ENCODE measurements at regions not wholly inside any gene's neighbourhood (a gene's known extent, or its start where the extent isn't known, plus 50 kb on each side); places are given as distances from the start of the nearest gene placed in this dataset.

- peaks cover 25% of the 10 kb centered on the region for H3K27me3 Mint-ChIP-seq (ENCODE audit: low read depth)
- H3K9me3 Mint-ChIP-seq = peaks cover 3% of the 10 kb centered on the region
- no peaks in the 10 kb centered on the region for H3K4me1 Mint-ChIP-seq
- no peak overlapping the region for H3K4me3 Mint-ChIP-seq
- no peaks in the 10 kb centered on the region for H3K36me3 Mint-ChIP-seq (ENCODE audit: low read depth)
- no peak for TF ChIP-seq CTCF (conservative IDR thresholded peaks at IDR 0.05)
- H3K27ac Mint-ChIP-seq (ENCODE audit: unreplicated experiment) = no peak overlapping the region
- no peak for DNase-seq (ENCODE audit: low read depth, low spot score)
Observed at GRCh38 chr16:6678586-6678985, 654.1 kb upstream of the RBFOX1 start.

- Mint-ChIP-seq H3K27me3 (ENCODE audit: low read depth) (peaks cover 20% of the 10 kb centered on the region), H3K27ac (ENCODE audit: unreplicated experiment) (no peak overlapping the region), H3K4me1 (no peaks in the 10 kb centered on the region), H3K4me3 (no peak overlapping the region), H3K36me3 (ENCODE audit: low read depth) (no peaks in the 10 kb centered on the region), H3K9me3 (peaks cover 5% of the 10 kb centered on the region)
- TF ChIP-seq CTCF (conservative IDR thresholded peaks at IDR 0.05) = no peak
- no peak for DNase-seq (ENCODE audit: low read depth, low spot score)
Observed at GRCh38 chr16:6674071-6674470, 658.6 kb upstream of the RBFOX1 start.

GRCh38 chr16:6672507-6672906 is 660.1 kb upstream of the RBFOX1 start:
- Mint-ChIP-seq H3K9me3 (peaks cover 5% of the 10 kb centered on the region), H3K27me3 (ENCODE audit: low read depth) (peaks cover 30% of the 10 kb centered on the region), H3K4me1 (no peaks in the 10 kb centered on the region), H3K27ac (ENCODE audit: unreplicated experiment) (no peak overlapping the region), H3K36me3 (ENCODE audit: low read depth) (no peaks in the 10 kb centered on the region), H3K4me3 (no peak overlapping the region)
- no peak for DNase-seq (ENCODE audit: low read depth, low spot score)
- no peak for TF ChIP-seq CTCF (conservative IDR thresholded peaks at IDR 0.05)

GRCh38 chr16:6667393-6667792 is 665.3 kb upstream of the RBFOX1 start:
- H3K4me3 Mint-ChIP-seq = no peak overlapping the region
- no peaks in the 10 kb centered on the region for H3K36me3 Mint-ChIP-seq (ENCODE audit: low read depth)
- no peak for DNase-seq (ENCODE audit: low read depth, low spot score)
- H3K9me3 Mint-ChIP-seq = no peaks in the 10 kb centered on the region
- no peak overlapping the region for H3K27ac Mint-ChIP-seq (ENCODE audit: unreplicated experiment)
- H3K27me3 Mint-ChIP-seq (ENCODE audit: low read depth) = peaks cover 43% of the 10 kb centered on the region
- TF ChIP-seq CTCF (conservative IDR thresholded peaks at IDR 0.05) = no peak
- no peaks in the 10 kb centered on the region for H3K4me1 Mint-ChIP-seq

GRCh38 chr16:6665126-6665525 is 667.5 kb upstream of the RBFOX1 start:
- Mint-ChIP-seq H3K27me3 (ENCODE audit: low read depth) (peaks cover 50% of the 10 kb centered on the region), H3K36me3 (ENCODE audit: low read depth) (no peaks in the 10 kb centered on the region), H3K27ac (ENCODE audit: unreplicated experiment) (no peak overlapping the region), H3K4me1 (no peaks in the 10 kb centered on the region), H3K4me3 (no peak overlapping the region), H3K9me3 (no peaks in the 10 kb centered on the region)
- DNase-seq (ENCODE audit: low read depth, low spot score) = no peak
- TF ChIP-seq CTCF (conservative IDR thresholded peaks at IDR 0.05) = no peak

- Mint-ChIP-seq H3K4me3 (no peak overlapping the region), H3K36me3 (ENCODE audit: low read depth) (no peaks in the 10 kb centered on the region), H3K27ac (ENCODE audit: unreplicated experiment) (no peak overlapping the region), H3K4me1 (no peaks in the 10 kb centered on the region), H3K27me3 (ENCODE audit: low read depth) (peaks cover 37% of the 10 kb centered on the region), H3K9me3 (no peaks in the 10 kb centered on the region)
- TF ChIP-seq CTCF (conservative IDR thresholded peaks at IDR 0.05) = no peak
- no peak for DNase-seq (ENCODE audit: low read depth, low spot score)
Observed at GRCh38 chr16:6663668-6664067, 669.0 kb upstream of the RBFOX1 start.
